Glomerular visceral epithelial cell (primary cell): ENCODE measurements at regions not wholly inside any gene's neighbourhood (a gene's known extent, or its start where the extent isn't known, plus 50 kb on each side); places are given as distances from the start of the nearest gene placed in this dataset.

Experiments used
- DNase-seq: peaks from one replicate; pipeline ENCODE4 v3.0.0-alpha.2; 2016; ENCODE audit errors: extremely low spot score

DNA sequence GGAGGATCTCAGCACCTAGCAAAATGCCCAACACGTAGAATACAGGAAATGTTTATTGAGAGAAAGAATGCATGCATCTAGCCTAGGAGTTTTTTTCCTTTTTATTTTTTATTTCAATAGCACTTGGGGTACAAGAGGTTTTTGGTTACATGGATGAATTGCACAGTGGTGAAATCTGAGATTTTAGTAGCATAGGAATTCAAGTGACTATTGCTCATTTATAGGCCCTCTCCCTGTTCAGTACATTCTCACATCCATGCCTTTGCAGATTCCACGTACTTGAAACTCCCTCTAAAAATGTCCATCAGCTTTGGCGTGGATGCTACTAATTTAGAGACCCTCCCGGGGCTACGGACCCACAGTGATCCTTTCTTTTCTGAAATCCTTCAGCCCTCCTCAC, 61.7 kb upstream of the PIAS1 start:
- DNase-seq, result no peak

DNA sequence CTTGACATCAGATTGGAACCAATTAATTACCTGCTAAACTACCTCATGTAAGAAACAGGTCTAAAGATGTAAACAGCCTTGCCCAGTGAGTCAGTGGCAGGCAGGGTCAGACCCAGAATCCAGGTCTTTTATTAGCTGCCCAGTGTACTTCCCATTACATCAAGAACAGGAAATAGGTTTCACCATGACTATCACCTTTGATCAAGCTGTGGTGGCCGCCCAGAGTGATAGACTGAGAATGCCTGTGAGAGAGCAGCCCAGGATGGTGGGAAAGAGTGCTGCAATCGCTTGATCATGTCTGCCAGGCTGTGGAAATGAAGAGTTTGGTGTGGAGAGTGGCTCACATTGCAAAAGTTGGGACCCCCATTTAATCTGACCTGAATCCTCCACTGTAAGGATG, 61.3 kb upstream of the PIAS1 start:
- DNase-seq, result no peak

DNA sequence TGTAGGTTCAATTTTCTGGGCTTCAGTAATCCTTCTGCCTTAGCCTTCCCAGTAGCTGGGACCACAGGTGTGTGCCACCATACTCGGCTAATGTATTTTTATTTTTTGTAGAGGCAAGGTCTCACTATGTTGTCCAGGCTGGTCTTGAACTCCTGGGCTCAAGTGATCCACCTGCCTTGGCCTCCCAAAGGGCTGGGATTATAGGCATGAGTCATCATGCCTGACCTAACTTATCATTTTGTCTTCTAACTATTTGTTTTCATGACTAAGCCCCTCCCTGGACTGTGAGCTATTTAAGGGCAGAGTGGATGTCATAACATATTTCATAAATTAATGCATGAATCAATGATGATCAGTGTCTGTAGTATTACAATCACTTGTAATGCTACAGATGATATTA, 56.1 kb upstream of the PIAS1 start:
- no peak for DNase-seq

DNA sequence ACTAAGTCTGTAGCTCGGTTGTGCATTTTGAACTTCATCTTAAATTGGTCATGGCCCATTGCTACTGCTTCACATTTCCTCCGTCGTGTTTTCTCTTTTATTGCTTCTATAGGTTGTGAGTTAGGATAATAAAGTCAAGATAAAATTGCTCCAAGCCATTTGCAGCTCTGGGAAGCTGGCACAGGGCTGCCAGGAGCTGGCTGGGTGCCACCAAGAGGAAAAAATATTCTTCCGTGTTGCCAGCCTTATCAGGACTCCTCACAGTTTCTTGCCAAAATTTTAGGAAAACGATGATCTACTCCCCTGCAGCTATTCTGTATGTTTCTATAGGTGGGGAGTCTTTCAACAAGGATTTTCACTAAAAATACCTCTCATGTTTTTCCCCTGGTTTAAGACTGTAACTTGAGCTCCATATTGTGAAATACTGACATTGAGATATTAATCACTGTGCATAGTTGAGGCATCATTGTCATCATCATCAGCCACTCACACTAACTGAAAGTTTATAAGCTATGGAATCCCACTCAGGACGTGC, 55.4 kb upstream of the PIAS1 start:
- DNase-seq, result no peak

DNA sequence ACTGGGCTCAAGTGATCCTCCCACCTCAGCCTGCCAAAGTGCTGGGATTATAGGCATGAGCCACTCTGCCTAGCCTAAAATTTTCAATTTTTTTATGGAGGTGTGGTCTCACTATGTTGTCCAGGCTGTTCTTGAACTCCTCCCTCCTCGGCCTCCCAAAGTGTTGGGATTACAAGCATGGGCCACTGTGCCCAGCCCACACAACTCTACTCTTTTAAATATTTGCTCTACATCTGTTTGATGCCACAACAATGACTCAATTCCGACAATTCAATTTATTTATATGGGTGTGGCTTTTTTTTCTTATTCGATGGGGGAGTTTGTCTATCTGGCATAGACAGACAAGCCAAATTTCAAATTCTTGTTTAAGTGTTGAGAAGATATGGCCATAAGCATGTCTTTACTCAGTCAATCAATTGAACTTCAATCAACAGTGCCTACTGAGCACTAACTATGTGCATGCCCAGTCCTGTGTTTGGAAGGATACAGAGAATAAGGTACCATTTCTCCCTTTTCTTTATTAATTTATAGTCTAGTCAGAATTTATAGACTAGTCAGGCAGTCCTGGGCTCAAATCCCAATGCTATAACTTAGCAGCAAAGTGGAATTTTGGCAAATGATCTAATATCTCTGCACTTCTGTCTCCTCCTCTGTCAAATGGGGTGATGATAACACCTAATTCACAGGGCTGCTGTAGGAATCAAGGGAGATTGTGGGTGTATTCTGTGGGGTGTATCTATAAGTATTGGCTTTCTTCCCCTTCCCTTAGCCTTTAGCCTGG, 54.6 kb upstream of the PIAS1 start:
- DNase-seq, result no peak

DNA sequence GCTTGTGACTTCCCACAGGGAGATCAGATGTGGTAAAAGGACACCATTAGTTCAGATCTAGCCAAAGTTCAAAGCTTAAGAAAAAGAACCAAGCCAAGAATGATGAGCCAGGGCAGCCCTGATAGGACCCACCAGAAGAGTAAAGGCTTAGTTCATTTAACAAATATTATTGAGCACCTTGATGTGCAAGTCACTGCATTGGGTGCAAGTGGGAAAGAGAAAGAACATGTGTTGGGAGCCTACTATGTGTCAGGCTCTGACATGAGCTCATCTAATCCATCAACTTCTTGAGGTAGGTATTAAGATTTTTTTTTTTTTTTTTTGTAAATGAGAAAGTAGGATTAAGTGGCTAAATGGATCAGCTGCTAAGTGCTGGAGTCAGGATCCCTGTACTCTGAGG, 53.4 kb upstream of the PIAS1 start:
- no peak for DNase-seq

DNA sequence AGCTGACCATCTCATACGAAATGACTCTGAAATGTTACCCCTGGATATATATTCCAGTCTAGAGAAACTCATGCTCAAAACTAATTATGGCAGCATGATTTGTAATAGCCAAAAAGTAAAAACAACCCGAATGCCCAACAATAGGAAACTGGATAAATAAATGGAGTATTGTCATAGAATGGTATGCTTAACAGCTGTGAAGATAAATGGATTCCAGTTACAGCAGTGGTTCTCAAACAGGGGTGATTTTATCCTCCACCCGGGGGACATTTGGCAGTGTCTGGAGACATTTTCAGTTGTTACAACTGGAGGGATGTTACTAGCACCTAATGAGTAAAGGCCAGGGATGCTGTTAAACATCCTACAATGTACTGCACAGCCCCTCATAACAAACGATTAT, 52.3 kb upstream of the PIAS1 start:
- no peak for DNase-seq

DNA sequence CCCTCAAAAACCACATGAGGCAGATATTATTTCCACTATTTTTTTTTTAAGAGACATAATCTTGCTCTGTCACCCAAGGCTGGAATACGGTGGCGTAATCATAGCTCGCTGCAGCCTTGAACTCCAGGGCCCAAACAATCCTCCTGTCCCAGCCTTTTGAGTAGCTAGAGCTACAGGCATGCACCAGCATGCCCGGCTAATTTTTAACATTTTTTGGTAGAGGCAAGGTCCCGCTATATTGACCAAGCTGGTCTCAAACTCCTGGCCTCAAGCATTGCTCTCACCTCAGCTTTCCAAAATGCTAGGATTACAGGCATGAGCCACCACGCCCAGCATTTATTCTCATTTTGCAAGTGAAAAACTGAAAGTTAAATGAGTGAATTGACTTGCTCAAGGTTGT, 50.8 kb upstream of the PIAS1 start:
- DNase-seq, result no peak
